ENCODE measurements at regions not wholly inside any gene's neighbourhood (a gene's known extent, or its start where the extent isn't known, plus 50 kb on each side); places are given as distances from the start of the nearest gene placed in this dataset.

DNA sequence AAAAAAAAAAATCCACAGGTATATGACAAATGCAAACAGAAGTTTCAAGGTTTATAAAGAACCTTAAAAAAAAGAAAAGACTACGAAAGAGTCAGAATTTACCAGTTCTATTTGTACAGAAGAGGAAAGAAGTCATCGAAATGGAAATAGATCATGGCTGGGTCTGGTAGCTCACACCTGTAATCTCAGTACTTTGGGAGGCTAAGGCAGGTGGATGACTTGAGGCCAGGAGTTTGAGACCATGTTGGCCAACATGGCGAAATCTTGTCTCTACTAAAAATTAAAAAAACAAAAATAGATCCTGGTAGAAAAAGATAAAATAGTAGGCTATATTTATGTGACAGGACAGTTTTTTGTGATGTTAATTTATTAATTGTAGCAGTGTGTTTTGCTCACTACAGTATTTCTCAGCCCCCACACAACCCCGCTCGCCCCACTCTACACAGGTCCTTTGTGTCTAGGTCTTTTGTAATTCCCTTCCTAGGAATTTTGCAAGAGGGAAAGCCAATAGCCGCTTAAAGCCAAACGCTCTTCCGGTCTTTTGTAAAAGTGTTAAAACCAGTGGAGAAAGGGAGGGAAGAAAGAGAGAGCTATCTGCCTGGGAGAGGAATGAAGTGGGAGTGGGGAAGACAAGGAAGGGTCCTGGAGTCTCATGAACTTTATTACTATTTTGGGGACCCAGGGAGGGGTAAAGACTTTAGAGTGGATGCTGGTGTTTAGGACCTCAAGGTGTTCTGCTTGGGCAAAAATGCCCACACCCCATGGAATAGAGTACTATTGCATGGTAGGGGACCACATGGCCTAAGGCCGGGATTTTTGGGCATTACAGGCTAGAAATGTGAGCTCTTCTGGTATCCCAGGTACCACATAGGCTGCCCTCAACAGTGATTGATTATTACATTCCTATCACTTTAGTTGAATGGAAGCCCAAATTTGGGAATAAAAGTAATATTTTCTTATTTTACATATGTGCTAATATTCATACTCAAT is 59.4 kb upstream of the XPO1 start:
- TF ChIP-seq POLR2AphosphoS5 (IDR thresholded peaks at IDR 0.05; ENCODE audit: low read depth, low read length) (no peak), TAF1 (IDR thresholded peaks at IDR 0.05; ENCODE audit: low read depth, low read length) (no peak)

Measured in GM12891 (cell line).